GM18870 (cell line): ENCODE measurements at regions not wholly inside any gene's neighbourhood (a gene's known extent, or its start where the extent isn't known, plus 50 kb on each side); places are given as distances from the start of the nearest gene placed in this dataset.
"Not testable (repeated sequence)": the region's sequence is repeated elsewhere in the genome, so short reads cannot be mapped to it uniquely, and the experiment has no call there.

Source experiments
- ATAC-seq: cut with Tn5 transposase; IDR thresholded peaks from one replicate; pipeline ENCODE4 v1.9.1; 2021; ENCODE audit warnings: moderate library complexity; ENCODE audit not compliant: unreplicated experiment

DNA sequence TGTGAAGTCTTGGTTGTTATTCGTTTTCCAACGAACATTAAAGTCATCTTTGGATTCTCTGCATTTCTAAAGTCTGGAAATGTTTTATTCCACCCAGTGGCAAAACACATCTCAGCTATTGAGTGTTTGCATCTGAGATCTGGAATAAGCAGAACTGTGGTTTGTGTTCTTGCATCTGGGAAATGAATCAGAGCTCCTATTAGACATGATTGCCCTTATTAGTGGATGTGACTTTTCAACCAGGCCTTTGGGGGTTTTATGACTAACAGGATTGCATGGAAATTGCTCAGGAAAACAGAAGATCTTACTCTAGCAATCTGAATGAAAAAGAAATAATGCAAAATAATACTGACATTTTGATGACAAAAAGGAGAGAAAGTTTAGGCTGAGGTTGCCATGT is 488.8 kb downstream of the IRS2 start:
- ATAC-seq = no peak

DNA sequence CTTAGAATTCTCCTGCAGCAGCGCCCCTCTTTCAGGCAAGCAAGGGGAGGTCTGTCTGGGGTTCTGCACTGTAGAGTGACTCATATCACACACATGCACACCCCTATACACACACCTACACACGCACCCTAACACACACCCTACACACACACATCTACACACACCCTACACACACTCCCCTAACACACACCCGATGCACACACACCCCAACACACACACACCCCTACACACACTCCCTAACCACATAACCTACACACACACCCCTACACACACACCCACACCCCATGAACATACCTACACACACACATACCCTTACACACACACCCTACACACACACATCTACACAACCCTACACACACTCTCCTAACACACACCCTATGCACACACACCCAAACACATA is 493.2 kb downstream of the IRS2 start:
- ATAC-seq = no peak

DNA sequence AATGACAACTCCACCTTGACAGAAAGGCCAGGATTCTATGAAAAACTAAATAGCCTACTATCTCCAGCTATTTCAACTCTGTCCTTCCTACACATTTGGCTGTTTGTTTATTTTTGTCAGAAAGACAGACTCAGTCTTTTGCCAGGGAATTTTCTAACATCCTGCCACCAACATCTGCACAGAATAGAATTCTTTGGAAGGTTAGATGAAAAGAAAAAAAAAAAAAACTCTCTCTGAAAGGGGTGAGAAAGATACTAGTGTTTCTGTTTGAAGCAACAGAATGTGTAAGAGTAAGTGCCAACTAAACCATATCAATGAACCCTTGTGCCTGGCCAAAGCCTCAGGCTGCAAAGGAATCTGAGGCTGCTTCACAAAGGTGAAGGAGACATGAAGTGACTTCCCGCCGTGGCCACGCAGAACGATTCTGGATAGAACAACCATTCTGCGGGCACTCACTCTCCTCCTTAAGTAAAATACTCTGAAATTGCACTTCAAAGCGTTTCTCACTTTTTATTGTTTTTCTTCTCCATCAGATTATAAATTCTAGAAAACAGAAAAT is 498.2 kb downstream of the IRS2 start:
- no peak for ATAC-seq

DNA sequence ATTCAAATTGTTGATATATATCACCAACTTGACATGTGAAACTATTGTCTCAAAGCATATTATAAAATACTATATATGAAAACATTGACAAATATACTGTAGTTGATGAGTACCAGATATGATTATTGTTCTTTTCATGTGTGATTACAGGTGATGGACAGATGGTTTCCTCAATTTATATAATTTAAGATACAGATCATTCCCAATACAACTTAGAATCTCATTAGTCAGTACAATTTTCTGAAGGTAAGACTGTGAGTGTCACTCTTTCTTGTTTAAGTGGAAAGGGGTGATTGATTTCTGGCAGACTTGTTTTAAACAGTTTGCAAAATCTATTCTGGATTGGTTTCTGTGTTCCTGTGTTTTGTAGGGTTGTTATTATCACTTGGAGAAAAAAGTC is 498.8 kb downstream of the IRS2 start:
- no peak for ATAC-seq

DNA sequence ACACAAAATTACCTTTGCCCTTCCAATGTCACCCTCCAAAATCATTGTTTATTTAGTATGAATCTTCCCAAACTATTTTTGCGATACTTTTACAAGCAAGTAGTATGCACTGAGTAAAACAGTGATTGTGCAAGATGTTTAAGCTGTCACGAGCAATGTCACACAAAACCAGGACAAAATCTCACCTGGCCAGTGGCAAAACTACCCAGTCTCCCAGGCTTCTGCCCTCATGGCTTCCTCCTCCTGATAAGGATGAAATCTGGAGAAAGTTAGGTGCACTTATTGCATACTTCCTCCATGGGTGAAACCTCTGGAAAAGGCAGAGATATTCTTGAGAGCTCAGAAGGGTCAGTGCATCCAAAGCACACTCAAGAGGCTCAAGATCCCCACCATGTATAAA is 500.8 kb downstream of the IRS2 start:
- ATAC-seq = no peak

DNA sequence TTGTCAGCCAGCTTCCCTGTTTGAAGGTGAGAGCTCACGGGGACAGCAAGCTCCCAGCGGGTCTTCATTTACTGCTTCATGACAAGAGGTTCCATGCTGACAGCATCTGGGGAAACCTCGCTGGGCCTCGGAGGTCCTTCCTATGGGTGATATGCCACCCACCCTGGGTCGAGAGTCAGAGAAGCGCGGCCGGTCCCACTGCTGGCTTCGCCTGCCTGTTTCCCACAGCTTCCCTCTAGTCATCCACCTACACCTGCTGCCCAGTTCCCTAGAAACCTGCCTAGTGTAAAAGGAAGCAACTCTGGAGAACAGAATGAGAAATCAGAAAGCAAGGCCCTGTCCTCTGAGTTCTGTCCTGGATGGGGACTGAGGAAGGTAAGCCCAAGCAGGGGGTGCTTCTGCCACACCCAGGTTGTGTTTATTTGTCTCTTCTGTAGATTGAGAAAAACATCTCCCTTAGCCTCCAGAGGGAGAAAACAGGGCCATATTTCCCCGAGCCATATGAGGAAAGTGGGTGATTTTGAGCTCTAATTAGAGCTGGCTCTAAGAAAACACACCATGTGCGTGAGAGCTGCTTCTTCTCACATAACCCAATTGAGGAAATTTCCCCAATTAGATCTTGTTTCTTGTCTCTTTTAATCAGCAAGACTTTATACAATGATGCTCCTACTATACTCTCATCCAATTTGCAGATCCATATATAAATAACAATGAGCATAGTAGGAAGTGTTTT is 504.3 kb downstream of the IRS2 start:
- no peak for ATAC-seq

DNA sequence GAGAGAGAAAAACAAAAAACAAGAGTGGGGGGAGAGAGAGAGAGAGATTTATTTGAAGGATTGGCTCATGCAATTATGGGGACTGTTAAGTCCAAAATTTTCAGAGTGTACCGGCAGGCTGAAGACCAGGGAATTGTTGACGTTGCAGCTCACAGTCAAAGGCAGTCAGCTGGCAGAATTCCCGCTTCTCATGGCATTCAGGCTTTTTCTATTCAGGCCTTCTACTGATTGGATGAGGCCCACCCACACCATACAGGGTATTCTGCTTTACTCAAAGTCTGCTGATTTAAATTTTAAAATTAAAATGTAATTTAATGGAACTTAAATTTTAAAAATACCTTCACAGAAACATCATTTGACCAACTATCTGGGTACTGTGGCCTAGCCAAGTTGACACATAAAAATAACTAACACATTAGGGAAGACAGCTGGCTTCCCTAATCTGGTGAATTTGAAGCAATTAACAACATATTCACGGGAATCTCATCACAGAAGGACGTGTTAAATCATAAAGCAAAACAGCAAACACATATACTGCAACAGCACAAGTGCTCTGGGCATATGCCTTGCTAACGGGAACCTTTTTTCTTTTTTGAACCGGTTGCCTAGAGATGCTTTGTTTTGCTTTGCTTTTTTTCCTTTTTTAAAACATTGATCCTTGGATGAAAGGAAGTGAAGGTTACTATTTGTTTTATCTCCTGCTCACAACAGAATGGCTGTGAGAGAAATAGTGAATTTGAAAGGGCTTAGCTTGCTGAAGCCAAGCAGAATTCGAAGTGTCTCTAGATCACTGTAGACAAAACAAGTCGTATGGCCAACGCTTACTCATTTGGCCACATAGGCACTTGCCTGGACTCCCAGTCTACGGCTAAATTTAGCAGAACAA is 505.1 kb downstream of the IRS2 start:
- no peak for ATAC-seq

DNA sequence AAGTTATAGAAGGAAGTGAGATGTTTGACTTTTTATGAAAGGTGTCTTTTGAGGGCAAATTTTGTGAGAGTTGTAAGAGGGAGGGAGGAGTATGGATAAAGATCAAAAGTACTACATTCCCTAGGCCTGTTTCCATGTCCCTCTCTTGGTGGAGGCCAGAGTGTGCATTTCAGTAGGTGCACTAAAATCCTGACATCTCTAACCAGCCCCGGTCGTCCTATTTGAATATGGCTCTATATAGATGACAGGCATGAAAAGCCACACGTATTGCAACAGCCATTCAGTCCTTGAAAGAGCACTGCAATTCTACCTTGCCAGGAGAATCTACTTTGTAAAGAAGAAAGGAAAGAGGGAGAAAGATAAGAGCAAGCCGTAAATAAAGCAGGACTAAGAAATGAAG is 510.1 kb downstream of the IRS2 start:
- ATAC-seq = no peak

DNA sequence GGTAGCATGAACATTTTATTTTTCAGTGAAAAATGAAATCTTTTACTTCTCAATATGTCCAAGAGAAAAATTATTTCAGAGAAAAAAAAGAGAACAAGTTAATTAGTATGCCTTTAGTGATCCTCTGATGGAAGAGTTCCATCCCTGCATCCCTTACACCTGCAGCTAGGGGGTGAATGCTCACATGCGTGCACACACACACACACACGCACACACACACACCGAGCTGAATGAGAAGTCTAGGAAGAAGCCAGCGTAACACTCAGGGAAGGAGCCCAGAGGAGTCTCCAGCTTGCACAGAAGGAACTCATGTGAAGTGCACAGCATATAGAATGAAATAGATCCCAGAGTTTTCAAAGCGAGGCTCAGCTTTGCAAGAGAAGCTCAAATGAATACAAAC is 510.5 kb downstream of the IRS2 start:
- ATAC-seq = no peak

DNA sequence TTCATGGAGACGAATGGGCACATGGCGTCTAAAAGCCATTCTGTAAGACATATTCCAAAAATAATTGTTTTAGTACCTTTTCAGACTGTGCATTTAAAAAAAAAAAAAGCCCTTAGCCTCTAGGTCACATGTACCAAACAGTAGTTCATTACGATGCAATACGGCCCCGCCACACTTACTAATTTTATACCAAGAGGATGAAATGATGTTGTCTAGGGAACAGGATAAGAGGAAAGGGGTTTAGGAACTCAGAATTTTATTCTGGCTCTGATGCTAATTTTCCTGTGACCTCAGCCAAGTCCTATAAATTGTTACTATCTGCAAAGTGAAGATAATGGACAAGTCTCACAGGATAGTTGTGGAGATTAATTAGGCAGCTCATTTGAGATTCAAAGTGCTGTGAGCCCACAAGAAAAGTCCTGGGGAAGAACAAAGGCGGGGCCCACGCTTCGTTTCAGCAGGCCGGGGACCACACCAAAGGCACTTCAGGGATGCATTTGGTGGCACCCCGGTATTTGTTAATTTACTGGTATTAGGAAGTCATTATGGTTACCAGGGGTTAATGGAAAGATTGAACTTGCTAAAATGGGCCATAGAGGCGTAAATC is 511.1 kb downstream of the IRS2 start:
- no peak for ATAC-seq

DNA sequence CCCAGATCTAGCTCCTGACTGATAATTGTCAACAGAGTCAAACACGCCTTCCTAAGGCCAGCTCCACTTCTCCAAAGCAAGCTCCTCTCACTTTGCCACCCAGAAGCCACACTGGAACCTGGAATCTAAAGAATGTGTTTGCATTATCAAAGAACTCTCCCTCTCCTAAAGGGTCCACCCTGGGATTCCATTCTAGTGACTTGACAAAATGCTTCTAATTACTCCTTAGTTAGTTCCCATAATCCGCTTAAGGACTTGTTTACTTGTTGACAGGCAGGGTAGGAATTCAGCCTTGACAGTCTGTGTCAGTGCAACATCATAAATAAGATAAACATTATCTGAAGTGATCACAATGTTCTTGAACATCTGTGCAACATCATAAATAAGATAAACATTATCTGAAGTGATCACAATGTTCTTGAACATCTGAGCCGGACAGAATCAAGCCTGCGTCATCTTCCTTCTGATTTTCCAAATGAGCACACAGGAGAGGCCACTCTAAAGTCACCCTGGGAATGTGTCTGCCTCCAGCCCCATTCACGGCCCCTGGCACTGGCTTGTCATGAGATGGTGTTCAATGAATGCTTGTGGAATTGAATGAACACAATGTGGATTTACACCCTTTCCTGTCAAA is 512.1 kb downstream of the IRS2 start:
- ATAC-seq = no peak

DNA sequence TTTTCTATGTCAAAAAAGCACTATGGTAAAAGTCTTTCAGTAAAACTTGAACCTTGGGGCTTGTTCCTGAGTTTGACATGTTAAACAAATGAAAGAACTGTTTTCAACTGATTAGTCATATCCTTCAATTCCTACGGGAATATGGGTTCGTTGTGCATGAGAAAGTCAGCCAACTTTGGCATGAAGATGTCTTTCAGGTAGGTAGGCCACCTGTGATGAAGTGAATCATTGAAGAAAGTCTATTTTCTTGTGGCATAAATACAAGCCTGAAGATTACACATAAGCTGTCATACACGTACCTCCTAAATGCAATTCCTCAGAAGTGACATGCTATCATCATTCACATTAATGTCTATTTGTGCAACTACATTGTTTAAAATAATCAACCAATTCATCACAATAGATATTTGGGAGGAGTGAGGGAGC is 513.0 kb downstream of the IRS2 start:
- no peak for ATAC-seq

DNA sequence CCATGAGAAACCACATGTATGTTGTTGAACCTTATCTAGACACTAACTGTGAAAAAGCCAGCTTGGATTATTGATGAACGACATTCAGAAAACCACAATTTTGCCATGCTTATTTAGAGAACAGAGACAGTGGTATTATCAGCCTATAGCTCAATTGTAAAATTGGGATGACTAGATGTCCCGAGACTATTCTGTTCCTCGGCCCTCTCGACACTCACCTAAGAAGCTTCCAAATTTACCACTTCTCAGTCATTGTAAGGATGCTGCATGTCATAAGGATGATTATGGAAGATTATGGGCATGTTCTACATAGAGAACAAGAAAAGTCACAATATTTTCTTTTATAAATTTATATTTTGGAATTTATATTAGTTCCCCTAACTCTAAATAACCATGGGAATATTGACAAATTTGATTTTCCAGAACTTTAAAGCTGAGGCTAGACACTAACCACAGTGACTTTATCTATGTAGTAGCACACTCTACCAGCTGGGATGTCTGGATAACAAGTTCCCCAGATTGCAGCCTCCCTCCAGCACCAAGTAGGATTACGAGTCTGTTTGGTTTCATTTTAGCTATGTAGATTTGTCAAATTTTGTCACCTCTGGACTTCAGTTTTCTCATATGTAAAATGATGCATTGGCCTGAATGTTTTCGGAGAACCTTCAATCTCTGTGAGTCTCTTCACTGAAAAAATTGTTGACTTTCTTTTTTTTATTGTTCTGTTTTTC is 513.6 kb downstream of the IRS2 start:
- ATAC-seq = no peak

DNA sequence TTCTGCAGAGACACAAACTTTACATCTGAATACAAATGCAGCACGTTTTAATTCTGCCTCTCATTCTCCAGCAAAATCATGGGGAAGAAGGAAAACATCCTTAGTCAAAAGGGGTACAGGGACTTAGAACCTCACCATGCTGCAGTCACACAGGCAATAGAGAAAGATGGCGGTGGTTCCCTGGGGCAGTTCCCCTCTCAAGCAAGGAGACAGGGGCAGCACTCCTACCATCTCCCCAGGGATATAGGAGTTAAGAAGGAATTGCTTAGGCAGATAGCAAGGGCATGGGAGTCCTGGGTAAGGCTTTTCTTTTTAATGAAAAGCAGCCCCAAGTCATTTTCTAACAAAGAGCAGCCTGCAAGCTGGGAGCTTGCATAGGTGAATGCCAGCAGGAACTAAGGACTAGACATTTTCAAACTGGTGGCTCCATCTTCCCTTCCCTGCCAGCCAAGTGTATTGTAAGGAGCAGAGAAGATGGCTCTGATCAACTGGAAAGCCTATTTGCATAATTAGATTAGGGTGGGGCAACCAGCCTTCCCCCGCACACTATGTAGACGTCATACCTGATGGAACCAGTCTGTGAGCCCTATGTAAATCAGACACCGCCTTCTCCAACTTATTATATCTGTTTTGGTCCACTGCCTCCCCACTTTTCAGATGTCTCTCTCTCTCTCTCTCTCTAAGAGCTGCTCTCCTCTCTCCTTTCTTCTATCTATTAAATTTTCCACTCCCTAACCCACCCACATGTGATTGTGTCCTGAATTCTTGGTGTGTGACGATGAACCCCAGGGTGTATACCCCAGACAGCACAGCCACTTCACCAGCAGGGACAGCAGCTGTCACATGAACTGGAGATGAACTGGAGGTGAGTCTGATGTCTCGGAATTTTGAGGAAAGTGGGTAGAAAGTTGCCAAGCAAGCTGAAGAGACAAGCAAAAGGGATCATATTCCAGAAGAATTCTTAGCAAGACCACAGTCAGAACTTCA is 514.5 kb downstream of the IRS2 start:
- ATAC-seq = no peak

DNA sequence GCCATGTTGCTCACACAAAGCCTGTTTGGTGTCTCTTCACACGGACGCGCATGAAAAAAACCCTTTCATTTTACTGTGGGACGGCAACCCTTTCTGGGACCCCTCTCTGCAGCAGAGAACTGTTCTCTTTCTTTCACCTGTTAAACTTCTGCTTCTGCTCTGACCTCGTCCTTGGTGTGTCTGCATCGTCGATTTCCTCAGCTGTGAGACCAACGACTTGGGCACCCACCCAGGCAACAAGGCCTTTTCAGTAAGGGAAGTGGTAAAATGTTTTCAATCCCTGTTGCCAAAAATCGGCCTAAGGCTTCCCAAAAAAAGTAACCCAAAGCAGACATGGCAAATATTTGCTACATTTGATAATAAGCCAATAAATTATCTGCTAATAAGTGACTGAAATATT is 515.3 kb downstream of the IRS2 start:
- no peak for ATAC-seq

DNA sequence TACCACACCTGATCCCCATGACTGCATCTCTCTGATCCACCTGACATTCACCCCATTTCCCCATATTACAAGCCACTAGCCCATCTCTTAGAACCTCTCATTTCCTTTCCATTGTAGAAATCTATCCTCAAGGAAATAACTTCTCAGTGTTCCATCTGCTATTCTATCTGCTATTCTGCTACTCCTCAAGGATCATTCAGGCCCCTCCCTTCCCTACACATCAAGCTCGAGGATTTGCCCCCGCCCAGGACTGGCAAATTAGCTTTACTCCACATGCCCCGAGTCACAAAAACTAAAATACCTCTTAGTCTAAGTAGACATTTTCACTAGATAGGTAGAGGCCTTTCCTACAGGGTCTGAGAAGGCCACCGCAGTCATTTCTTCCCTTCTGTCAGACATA is 517.0 kb downstream of the IRS2 start:
- not testable (repeated sequence) for ATAC-seq

DNA sequence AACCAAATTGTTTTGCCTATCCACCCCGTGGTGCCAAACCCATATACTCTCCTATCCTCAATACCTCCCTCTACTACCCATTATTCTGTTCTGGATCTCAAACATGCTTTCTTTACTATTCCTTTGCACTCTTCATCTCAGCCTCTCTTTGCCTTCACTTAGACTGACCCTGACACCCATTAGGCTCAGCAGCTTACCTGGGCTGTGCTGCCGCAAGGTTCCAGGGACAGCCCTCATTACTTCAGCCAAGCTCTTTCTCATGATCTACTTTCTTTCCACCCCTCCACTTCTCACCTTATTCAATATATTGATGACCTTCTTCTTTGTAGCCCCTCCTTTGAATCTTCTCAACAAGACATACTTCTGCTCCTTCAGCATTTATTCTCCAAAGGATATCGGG is 517.9 kb downstream of the IRS2 start:
- not testable (repeated sequence) for ATAC-seq

DNA sequence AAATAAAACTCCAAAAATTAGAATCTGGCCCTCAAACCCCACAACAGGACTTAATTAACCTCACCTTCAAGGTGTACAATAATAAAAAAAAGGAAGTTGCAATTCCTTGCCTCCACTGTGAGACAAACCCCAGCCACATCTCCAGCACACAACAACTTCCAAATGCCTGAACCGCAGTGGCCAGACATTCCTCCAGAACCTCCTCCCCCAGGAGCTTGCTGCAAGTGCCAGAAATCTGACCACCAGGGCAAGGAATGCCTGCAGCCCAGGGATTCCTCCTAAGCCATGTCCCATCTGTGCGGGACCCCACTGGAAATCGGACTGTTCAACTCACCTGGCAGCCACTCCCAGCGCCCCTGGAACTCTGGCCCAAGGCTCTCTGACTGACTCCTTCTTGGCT is 519.0 kb downstream of the IRS2 start:
- not testable (repeated sequence) for ATAC-seq

DNA sequence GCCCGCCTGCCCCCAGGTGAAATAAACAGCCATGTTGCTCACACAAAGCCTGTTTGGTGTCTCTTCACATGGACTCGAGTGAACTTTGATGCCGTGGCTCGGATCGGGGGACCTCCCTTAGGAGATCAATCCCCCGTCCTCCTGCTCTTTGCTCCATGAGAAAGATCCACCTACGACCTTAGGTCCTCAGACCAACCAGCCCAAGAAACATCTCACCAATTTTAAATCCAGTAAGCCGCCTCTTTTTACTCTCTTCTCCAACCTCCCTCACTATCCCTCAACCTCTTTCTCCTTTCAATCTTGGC is 521.0 kb downstream of the IRS2 start:
- ATAC-seq = not testable (repeated sequence)
